AG20443 (cell line): ENCODE measurements at regions not wholly inside any gene's neighbourhood (a gene's known extent, or its start where the extent isn't known, plus 50 kb on each side); places are given as distances from the start of the nearest gene placed in this dataset.
"Not testable (repeated sequence)": the region's sequence is repeated elsewhere in the genome, so short reads cannot be mapped to it uniquely, and the experiment has no call there.

ENCODE experiments used
- DNase-seq: peaks from one replicate; pipeline ENCODE4 v3.0.0; 2012; ENCODE audit warnings: low spot score, mixed read lengths

DNA sequence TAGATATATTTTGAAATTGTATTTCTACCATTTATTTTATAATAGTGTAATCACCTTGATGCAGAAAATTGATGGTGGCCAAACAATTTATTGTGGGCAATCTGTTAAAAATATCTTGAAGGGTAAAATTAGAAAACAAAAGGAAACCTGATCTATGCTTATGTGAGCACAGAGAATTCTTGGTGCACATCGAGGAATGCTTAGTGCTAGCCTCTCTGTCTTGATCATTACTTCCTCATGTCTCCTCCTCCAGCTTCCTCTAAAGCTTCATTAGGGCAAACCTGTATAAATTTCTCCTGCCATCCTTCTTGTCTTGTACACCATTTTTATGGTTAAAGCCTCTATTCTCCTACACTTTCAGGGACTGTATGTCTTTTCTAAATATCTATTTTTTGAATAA lies 725.8 kb downstream of the RAPGEF2 start:
- no peak for DNase-seq

GRCh38 chr4:159829184-159829583 lies 726.3 kb downstream of the RAPGEF2 start:
- no peak for DNase-seq

DNA sequence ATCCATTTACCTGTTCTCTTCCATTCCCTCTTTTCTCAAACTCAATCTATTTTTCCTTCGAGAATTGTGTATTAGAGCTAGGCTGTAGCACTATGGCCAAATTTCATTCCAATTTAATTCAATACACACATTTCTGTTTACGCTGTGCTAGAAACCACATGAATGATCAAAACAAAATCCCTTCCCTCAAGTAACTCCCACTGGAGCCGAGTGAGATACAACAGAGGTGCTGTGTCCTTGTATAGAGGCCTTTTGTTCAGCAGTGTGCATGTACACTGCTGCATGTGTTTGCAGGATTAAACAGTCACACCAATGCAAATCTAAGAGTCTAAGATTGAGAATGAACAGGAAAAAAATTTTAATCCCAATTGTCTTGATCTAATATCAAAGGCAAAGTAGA lies 734.2 kb downstream of the RAPGEF2 start:
- DNase-seq, result no peak

GRCh38 chr4:159855731-159856130 lies 752.9 kb downstream of the RAPGEF2 start:
- no peak for DNase-seq

GRCh38 chr4:159856451-159856850 lies 753.6 kb downstream of the RAPGEF2 start:
- DNase-seq, result no peak

GRCh38 chr4:159859656-159860148 lies 756.8 kb downstream of the RAPGEF2 start:
- DNase-seq, result no peak

DNA sequence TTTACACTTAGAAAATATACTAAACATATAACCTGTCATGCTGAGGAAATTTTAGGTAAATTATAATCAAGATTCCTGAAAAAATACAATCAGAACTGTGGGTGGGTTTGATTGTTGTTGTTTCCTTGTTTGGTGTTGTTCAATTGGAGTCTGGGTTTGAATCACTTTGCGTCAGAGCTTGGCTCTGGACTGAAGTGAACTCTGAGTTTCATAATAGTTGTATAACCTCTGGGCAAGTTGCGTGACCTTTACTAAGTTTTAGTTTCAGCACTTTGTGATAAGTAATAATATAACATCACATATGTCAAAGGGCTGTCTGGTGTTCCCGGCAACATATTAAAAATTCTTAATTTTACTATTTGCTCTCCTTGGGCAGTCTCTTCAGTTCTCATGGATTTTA lies 758.1 kb downstream of the RAPGEF2 start:
- no peak for DNase-seq

DNA sequence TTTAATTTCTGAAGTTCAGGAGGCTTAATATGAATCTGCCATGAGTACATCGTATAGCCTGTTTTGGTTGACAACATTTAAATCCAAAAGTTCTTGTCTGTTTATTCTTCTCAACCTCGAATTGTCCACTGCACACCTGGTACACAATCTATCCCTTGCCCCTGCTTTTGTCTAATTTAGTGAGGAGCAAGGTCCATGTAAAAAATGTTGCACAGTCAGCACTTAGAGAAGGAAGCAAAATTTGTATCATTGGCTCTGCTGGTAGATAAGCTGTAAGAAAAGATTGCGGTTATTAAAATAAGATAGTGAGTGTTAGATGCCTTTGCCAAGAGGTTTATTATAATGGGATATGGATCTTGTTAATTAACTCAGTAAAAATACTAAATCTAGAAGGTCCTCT lies 761.5 kb downstream of the RAPGEF2 start:
- no peak for DNase-seq

- no peak for DNase-seq
Observed at GRCh38 chr4:159867673-159868072, 764.8 kb downstream of the RAPGEF2 start.

DNA sequence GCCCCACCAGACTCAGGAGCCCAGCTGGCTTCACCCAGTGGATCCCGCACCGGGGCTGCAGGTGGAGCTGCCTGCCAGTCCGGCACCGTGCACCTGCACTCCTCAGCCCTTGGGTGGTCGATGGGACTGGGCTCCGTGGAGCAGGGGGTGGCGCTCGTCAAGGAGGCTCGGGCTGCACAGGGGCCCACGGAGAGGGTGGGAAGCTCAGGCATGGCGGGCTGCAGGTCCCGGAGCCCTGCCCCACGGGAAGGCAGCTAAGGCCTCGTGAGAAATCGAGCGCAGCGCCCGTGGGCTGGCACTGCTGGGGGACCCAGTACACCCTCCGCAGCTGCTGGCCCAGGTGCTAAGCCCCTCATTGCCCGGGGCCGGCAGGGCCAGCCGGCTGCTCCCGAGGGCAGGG lies 766.1 kb downstream of the RAPGEF2 start:
- not testable (repeated sequence) for DNase-seq

- DNase-seq, result no peak
Observed at GRCh38 chr4:159871141-159871540, 768.3 kb downstream of the RAPGEF2 start.

- no peak for DNase-seq
Observed at GRCh38 chr4:159881158-159881557, 778.3 kb downstream of the RAPGEF2 start.

GRCh38 chr4:159884989-159885388 lies 782.1 kb downstream of the RAPGEF2 start:
- no peak for DNase-seq

GRCh38 chr4:159899596-159899995 lies 796.7 kb downstream of the RAPGEF2 start:
- no peak for DNase-seq

DNA sequence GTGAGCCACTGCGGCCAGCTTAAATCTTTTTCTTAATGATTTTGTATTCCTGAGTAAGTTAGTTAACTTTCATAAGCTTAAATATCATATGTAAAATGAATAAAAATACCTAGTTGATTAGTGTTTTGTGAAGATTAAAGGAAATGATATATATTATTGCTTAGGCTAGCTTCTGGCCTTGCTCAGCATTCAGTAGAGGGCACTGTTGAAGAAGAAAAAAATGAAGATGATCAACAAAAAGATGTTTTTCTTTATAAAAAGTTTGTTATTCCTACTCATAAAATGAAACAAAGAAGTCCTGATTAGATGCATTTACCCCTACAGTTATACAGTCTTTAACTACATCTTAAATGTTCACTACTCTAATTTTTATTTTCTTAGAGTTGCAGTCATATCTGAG lies 797.7 kb downstream of the RAPGEF2 start:
- DNase-seq, result no peak

DNA sequence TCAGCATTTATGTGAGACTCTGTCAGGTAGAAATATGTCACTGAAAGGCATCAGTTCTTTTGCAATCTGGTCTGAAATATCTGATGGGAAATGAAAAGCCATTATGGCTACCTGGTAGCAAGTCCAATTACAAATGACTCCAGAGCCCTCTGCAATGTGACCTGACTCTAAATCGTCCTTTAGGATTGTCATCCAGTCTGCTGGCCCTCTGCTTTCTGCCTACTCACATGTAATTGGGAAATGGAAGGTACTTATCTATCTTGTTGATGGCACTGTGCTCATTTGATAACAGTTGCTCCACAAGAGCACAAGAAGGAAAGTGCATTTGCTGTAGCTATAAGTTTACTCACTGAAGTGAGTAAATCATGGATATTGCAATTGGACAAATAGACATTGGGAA lies 799.8 kb downstream of the RAPGEF2 start:
- DNase-seq, result no peak

- no peak for DNase-seq
Observed at GRCh38 chr4:159904906-159905305, 802.0 kb downstream of the RAPGEF2 start.

- no peak for DNase-seq
Observed at GRCh38 chr4:159906051-159906450, 803.2 kb downstream of the RAPGEF2 start.

- no peak for DNase-seq
Observed at GRCh38 chr4:159906517-159906916, 803.6 kb downstream of the RAPGEF2 start.

DNA sequence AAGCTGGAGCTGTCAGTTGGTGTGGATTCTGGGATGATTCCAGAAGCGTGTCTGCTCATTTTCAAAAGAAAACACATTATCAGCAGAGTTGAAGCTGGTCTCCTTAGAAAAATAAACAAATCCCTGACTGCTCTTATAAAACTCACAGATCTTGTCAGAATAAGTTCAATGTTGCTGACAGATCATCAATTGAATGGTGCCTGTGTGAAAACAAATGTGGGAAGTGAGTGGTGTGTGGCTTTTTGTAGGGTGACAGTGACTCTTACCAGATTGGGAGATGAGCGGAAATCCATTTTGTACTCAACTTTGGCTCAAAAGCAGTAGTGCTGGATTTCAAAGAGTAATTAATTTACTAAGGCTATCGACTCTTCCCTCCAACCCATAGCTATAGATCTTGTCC lies 807.8 kb downstream of the RAPGEF2 start:
- DNase-seq, result no peak

- DNase-seq, result no peak
Observed at GRCh38 chr4:159922119-159922518, 819.2 kb downstream of the RAPGEF2 start.

- DNase-seq, result no peak
Observed at GRCh38 chr4:159925770-159926169, 822.9 kb downstream of the RAPGEF2 start.

DNA sequence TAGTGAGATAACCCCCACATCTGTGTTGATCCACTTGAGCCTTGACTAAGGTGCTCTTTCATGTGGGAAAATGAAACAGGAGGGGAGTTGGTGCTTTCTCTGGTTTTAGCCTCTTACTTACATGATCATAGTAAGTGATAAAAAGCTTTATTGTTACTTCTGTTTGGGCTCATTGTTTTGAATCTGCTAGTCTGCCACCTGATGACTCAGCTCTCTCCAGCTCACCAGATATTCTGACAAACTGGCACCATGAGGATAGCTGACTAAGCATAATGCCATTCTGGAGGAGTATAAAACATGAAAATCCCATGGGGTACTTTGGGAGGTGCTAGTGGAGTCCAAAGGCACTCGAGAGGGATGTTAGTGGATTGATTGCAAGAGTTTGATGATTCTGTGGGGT lies 824.0 kb downstream of the RAPGEF2 start:
- no peak for DNase-seq

- DNase-seq, result no peak
Observed at GRCh38 chr4:159927781-159928180, 824.9 kb downstream of the RAPGEF2 start.

DNA sequence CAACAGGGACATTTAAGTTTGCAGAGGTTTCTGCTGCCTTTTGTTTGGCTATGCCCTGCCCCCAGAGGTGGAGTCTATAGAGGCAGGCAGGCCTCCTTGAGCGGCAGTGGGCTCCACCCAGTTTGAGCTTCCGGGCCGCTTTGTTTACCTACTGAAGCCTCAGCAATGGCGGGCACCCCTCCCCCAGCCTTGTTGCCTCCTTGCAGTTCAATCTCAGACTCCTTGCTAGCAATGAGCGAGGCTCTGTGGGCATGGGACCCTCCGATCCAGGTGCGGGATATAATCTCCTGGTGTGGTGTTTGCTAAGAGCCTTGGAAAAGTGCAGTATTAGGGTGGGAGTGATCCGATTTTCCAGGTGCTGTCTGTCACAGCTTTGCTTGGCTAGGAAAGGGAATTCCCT lies 831.7 kb downstream of the RAPGEF2 start:
- DNase-seq, result not testable (repeated sequence)
